K562 (cell line): ENCODE measurements at regions not wholly inside any gene's neighbourhood (a gene's known extent, or its start where the extent isn't known, plus 50 kb on each side); places are given as distances from the start of the nearest gene placed in this dataset.

Experiments used
- CTCFL ChIP-seq: IDR thresholded peaks from 2 replicates; pipeline ENCODE4 v1.6.1; 2011; ENCODE audit warnings: borderline replicate concordance, low read depth, mild to moderate bottlenecking, moderate library complexity, low read length; ENCODE audit not compliant: insufficient read depth, poor library complexity, severe bottlenecking
- CXXC5 ChIP-seq: fragments of 250-450 bp; sonication (Bioruptor Pico); IDR thresholded peaks from 2 replicates; pipeline ENCODE4 v1.8.0; 2022; ENCODE audit warnings: inconsistent platforms, mild to moderate bottlenecking, moderate library complexity
- HNRNPH1 ChIP-seq: fragments of 200-400 bp; formaldehyde crosslinking; optimal IDR thresholded peaks from 2 replicates; pipeline ENCODE3; 2017; ENCODE audit warnings: low read depth, mild to moderate bottlenecking, low read length, moderate library complexity
- JUND ChIP-seq, 2 experiments: IDR thresholded peaks; 2 replicates in 1 of 2; 3 replicates in 1 of 2; pipeline ENCODE4 v1.6.1; 2011; ENCODE audit warnings: borderline replicate concordance in 2 of 2, low read depth in 2 of 2, low read length in 2 of 2, improper control_type of control experiment in 1 of 2, missing biosample characterization in 1 of 2, missing genetic modification characterization in 1 of 2, missing genetic modification reagents in 1 of 2
- KDM4B ChIP-seq, 2 experiments: fragments of 450-650 bp in 1 of 2; sonication (generic) in 1 of 2; IDR thresholded peaks; 2 replicates each; pipeline ENCODE4 v1.6.1; 2016 to 2017; ENCODE audit warnings: borderline replicate concordance in 2 of 2, antibody characterized with exemption in 1 of 2, low read depth in 1 of 2, mild to moderate bottlenecking in 1 of 2
- POLR2H ChIP-seq: IDR thresholded peaks from 2 replicates; pipeline ENCODE4 v1.6.1; 2016; ENCODE audit warnings: missing genetic modification characterization, low read depth, mild to moderate bottlenecking, control low read depth, missing compliant biosample characterization, moderate library complexity
- U2AF2 ChIP-seq: fragments of 200-400 bp; formaldehyde crosslinking; optimal IDR thresholded peaks from 2 replicates; pipeline ENCODE3; 2017; ENCODE audit warnings: low read depth, mild to moderate bottlenecking, low read length
- TF ChIP-seq, protein P1 (sequence below), 2 experiments: fragments of 450-650 bp in 1 of 2; sonication (generic) in 1 of 2; formaldehyde crosslinking in 1 of 2; IDR thresholded peaks; 2 replicates each; pipeline versions ENCODE4 v1.7.1 to v1.9.0; 2016 to 2022; ENCODE audit warnings: inconsistent platforms in 1 of 2, mild to moderate bottlenecking in 1 of 2, missing genetic modification reagents in 1 of 2
- TF ChIP-seq, protein P2 (sequence below): fragments of 250-450 bp; sonication (Bioruptor Pico); IDR thresholded peaks from 2 replicates; pipeline ENCODE4 v1.4.0; 2020; ENCODE audit warnings: borderline replicate concordance

GRCh38 chr6:91573826-91574416, 987.0 kb upstream of the MAP3K7 start (continued):
- TF ChIP-seq, protein P1, sequence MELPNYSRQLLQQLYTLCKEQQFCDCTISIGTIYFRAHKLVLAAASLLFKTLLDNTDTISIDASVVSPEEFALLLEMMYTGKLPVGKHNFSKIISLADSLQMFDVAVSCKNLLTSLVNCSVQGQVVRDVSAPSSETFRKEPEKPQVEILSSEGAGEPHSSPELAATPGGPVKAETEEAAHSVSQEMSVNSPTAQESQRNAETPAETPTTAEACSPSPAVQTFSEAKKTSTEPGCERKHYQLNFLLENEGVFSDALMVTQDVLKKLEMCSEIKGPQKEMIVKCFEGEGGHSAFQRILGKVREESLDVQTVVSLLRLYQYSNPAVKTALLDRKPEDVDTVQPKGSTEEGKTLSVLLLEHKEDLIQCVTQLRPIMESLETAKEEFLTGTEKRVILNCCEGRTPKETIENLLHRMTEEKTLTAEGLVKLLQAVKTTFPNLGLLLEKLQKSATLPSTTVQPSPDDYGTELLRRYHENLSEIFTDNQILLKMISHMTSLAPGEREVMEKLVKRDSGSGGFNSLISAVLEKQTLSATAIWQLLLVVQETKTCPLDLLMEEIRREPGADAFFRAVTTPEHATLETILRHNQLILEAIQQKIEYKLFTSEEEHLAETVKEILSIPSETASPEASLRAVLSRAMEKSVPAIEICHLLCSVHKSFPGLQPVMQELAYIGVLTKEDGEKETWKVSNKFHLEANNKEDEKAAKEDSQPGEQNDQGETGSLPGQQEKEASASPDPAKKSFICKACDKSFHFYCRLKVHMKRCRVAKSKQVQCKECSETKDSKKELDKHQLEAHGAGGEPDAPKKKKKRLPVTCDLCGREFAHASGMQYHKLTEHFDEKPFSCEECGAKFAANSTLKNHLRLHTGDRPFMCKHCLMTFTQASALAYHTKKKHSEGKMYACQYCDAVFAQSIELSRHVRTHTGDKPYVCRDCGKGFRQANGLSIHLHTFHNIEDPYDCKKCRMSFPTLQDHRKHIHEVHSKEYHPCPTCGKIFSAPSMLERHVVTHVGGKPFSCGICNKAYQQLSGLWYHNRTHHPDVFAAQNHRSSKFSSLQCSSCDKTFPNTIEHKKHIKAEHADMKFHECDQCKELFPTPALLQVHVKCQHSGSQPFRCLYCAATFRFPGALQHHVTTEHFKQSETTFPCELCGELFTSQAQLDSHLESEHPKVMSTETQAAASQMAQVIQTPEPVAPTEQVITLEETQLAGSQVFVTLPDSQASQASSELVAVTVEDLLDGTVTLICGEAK (IDR thresholded peaks at IDR 0.05), result no peak
- TF ChIP-seq, protein P1 (CRISPR knock-in tag; IDR thresholded peaks at IDR 0.05), result no peak
- TF ChIP-seq POLR2H, result no peak
- no peak for TF ChIP-seq U2AF2
- TF ChIP-seq, protein P2, sequence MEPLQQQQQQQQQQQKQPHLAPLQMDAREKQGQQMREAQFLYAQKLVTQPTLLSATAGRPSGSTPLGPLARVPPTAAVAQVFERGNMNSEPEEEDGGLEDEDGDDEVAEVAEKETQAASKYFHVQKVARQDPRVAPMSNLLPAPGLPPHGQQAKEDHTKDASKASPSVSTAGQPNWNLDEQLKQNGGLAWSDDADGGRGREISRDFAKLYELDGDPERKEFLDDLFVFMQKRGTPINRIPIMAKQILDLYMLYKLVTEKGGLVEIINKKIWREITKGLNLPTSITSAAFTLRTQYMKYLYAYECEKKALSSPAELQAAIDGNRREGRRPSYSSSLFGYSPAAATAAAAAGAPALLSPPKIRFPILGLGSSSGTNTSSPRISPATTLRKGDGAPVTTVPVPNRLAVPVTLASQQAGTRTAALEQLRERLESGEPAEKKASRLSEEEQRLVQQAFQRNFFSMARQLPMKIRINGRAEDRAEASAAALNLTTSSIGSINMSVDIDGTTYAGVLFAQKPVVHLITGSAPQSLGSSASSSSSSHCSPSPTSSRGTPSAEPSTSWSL (CRISPR knock-in tag), result no peak
- TF ChIP-seq HNRNPH1, result no peak
- TF ChIP-seq CXXC5 (CRISPR knock-in tag), result no peak
- TF ChIP-seq CTCFL, result no peak
- no peak for TF ChIP-seq KDM4B (IDR thresholded peaks at IDR 0.05; ENCODE audit: borderline replicate concordance in 2 of 2, low read depth in 1 of 2)
- no peak for TF ChIP-seq JUND (IDR thresholded peaks at IDR 0.05; ENCODE audit: borderline replicate concordance, low read depth, low read length)
- TF ChIP-seq JUND (tag; IDR thresholded peaks at IDR 0.05; ENCODE audit: borderline replicate concordance, low read depth, low read length), result no peak
